CD4-positive, alpha-beta T cell (primary cell): ENCODE measurements at regions not wholly inside any gene's neighbourhood (a gene's known extent, or its start where the extent isn't known, plus 50 kb on each side); places are given as distances from the start of the nearest gene placed in this dataset.

Source experiments
- ATAC-seq: fragments of 200-7000 bp; cut with Tn5 transposase; one replicate; pipeline ENCODE4 v1.10.0; 2022; ENCODE audit warnings: mild to moderate bottlenecking; ENCODE audit not compliant: poor library complexity
- CTCF ChIA-PET: fragments of 350-600 bp; sonication (Branson Sonifier 250); formaldehyde crosslinking; loops from one replicate; lab custom pipeline; 2021; ENCODE audit warnings: antibody characterized with exemption, inconsistent platforms; lab: Charles Lee
- POLR2A ChIA-PET: fragments of 350-600 bp; sonication (Branson Sonifier 250); formaldehyde crosslinking; loops from one replicate; lab custom pipeline; 2021; ENCODE audit warnings: antibody characterized with exemption, inconsistent platforms; lab: Charles Lee
- DNase-seq, 14 experiments: peaks; one replicate each; pipeline ENCODE4 v3.0.0-alpha.2; 2013 to 2020; ENCODE audit warnings: mixed read lengths in 2 of 14
- H3K27ac ChIP-seq, 2 donors: one replicate each; pipeline versions ENCODE4 v1.5.1 to v1.7.0; 2013; ENCODE audit warnings: low read length in 2 of 2, low read depth in 1 of 2, mild to moderate bottlenecking in 1 of 2
- H3K27me3 ChIP-seq, 2 experiments: 1 replicate in 1 of 2; 2 replicates in 1 of 2; pipeline versions ENCODE4 v1.6.1 to v1.7.0; 2013; ENCODE audit warnings: low read length in 2 of 2, control low read depth in 1 of 2, mild to moderate bottlenecking in 1 of 2, moderate library complexity in 1 of 2; ENCODE audit not compliant: insufficient read depth in 2 of 2, control insufficient read depth in 1 of 2
- H3K36me3 ChIP-seq: one replicate; pipeline ENCODE4 v1.6.1; 2013; ENCODE audit warnings: low read length, control low read depth; ENCODE audit not compliant: insufficient read depth
- H3K4me1 ChIP-seq: one replicate; pipeline ENCODE4 v1.6.1; 2013; ENCODE audit warnings: low read length, control low read depth; ENCODE audit not compliant: insufficient read depth
- H3K4me3 ChIP-seq: one replicate; pipeline ENCODE4 v1.5.1; 2013; ENCODE audit warnings: mild to moderate bottlenecking, low read length, moderate library complexity
- H3K9me3 ChIP-seq, 2 experiments: 1 replicate in 1 of 2; 2 replicates in 1 of 2; pipeline versions ENCODE4 v1.6.1 to v1.7.0; 2013; ENCODE audit warnings: low read length in 2 of 2, mild to moderate bottlenecking in 2 of 2, control low read depth in 1 of 2, moderate library complexity in 1 of 2; ENCODE audit not compliant: control insufficient read depth in 1 of 2, insufficient read depth in 1 of 2
- H3K27ac Mint-ChIP-seq: one replicate; pipeline ENCODE4 v1.8.0; 2020; ENCODE audit warnings: mixed read lengths
- H3K27me3 Mint-ChIP-seq: one replicate; pipeline ENCODE4 v1.8.0; 2021; ENCODE audit warnings: mixed read lengths
- H3K36me3 Mint-ChIP-seq: one replicate; pipeline ENCODE4 v1.8.0; 2021; ENCODE audit warnings: low read depth, mixed read lengths
- H3K4me1 Mint-ChIP-seq: one replicate; pipeline ENCODE4 v1.8.0; 2021; ENCODE audit warnings: low read depth, mixed read lengths
- H3K4me3 Mint-ChIP-seq: one replicate; pipeline ENCODE4 v1.8.0; 2020; ENCODE audit warnings: mild to moderate bottlenecking, mixed read lengths
- H3K9me3 Mint-ChIP-seq: one replicate; pipeline ENCODE4 v1.8.0; 2020; ENCODE audit warnings: mixed read lengths
- intact Hi-C, 2 experiments: fragments of 100-400 bp; cut with DNase I in 1 of 2; cut with micrococcal nuclease in 1 of 2; formaldehyde crosslinking; loops; one replicate each; pipeline versions ENCODE4 v1.15.1 to v1.9.0; 2023 to 2025; cut with DNase I, micrococcal nuclease
- TF ChIP-seq, protein P1 (sequence below): fragments of 200-600 bp; IDR thresholded peaks from one replicate; pipeline ENCODE4 v1.8.0; 2022; ENCODE audit warnings: antibody characterized with exemption, mild to moderate bottlenecking

DNA sequence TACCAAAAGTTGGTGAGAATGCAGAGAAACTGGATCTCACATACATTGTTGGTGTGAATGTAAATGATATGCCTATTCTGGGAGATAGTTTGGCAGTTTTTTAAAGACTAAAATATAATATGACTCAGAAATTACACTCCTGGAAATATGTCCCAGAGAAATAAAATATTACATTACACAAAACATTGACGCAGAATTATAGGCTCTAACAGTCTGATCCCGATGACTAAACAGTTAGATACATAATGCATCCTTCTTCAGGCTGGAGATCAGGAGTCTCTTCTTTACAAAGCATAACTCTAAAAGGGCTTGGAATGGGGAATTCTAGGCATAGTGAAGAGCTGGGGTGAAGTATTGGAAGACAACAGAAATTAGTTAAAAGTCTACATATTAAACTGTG lies 586.2 kb upstream of the NECTIN3 start:
- TF ChIP-seq, protein P1, sequence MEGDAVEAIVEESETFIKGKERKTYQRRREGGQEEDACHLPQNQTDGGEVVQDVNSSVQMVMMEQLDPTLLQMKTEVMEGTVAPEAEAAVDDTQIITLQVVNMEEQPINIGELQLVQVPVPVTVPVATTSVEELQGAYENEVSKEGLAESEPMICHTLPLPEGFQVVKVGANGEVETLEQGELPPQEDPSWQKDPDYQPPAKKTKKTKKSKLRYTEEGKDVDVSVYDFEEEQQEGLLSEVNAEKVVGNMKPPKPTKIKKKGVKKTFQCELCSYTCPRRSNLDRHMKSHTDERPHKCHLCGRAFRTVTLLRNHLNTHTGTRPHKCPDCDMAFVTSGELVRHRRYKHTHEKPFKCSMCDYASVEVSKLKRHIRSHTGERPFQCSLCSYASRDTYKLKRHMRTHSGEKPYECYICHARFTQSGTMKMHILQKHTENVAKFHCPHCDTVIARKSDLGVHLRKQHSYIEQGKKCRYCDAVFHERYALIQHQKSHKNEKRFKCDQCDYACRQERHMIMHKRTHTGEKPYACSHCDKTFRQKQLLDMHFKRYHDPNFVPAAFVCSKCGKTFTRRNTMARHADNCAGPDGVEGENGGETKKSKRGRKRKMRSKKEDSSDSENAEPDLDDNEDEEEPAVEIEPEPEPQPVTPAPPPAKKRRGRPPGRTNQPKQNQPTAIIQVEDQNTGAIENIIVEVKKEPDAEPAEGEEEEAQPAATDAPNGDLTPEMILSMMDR: no peak
- ChIA-PET POLR2A (no interaction called here), CTCF (no interaction called here)
- H3K36me3 Mint-ChIP-seq: no peaks in the 10 kb centered on the region
- Histone ChIP-seq H3K27me3 (no peaks in the 10 kb centered on the region), H3K4me3 (no peak overlapping the region), H3K27ac (no peak overlapping the region), H3K9me3 (peaks cover 0 to 31% of the 10 kb centered on the region in 2 experiments), H3K4me1 (no peaks in the 10 kb centered on the region), H3K36me3 (no peaks in the 10 kb centered on the region)
- intact Hi-C loops: no loop called here
- no peak for ATAC-seq
- peaks cover 18% of the 10 kb centered on the region for H3K9me3 Mint-ChIP-seq
- H3K27ac Mint-ChIP-seq: no peak overlapping the region
- peaks cover 9% of the 10 kb centered on the region for H3K27me3 Mint-ChIP-seq
- no peak for DNase-seq
- H3K4me1 Mint-ChIP-seq: no peaks in the 10 kb centered on the region
- H3K4me3 Mint-ChIP-seq: no peak overlapping the region

DNA sequence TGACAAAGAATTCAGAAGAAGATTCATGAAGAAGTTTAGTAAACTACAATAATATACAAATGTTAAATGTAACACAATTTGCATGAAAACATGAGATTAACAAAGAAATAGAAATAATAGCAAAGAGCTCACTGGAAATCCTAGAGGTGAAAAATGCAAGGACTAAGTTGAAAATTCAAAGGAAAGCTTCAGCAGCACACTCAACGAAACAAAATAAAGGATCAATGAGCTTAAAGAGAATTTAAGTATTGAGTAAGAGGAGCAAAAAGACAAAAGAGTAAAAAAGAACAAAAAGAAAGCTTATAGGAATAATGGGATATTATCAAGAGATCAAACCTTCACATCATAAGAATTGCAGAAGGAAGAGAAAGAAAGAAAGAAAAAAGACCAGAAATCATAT lies 583.8 kb upstream of the NECTIN3 start:
- peaks cover 14% of the 10 kb centered on the region for H3K9me3 Mint-ChIP-seq
- DNase-seq (no peak), ATAC-seq (no peak)
- no peaks in the 10 kb centered on the region for H3K36me3 Mint-ChIP-seq
- H3K4me1 Mint-ChIP-seq: no peaks in the 10 kb centered on the region
- H3K27me3 ChIP-seq: no peaks in the 10 kb centered on the region
- TF ChIP-seq, protein P1: no peak
- no peak overlapping the region for H3K4me3 ChIP-seq
- intact Hi-C loops: no loop called here
- no peak overlapping the region for H3K4me3 Mint-ChIP-seq
- H3K27ac ChIP-seq: no peak overlapping the region
- H3K9me3 ChIP-seq: peaks cover 0 to 27% of the 10 kb centered on the region in 2 experiments
- no peaks in the 10 kb centered on the region for H3K4me1 ChIP-seq
- ChIA-PET POLR2A (no interaction called here), CTCF (no interaction called here)
- H3K36me3 ChIP-seq: no peaks in the 10 kb centered on the region
- no peak overlapping the region for H3K27ac Mint-ChIP-seq
- H3K27me3 Mint-ChIP-seq: peaks cover 10% of the 10 kb centered on the region

DNA sequence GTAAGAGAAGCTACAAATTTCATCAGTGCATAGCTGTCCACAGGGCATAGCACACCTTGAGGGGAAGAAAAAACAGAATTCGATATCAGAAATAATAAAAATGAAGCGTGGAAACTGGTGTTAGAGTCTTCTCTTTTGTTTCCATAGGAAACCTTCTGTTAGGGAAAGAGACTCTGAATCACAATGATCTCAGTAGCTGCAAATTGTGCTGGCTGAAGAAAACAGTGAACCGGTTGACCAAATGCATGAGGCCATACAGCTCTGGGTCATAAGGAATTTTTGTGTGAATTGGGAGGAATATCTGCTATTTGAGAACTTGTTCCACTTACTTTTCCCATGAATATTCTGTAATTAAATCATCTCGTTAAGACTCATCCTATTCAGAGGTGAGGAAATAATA lies 580.2 kb upstream of the NECTIN3 start:
- DNase-seq: no peak
- Mint-ChIP-seq H3K27ac (no peak overlapping the region), H3K36me3 (no peaks in the 10 kb centered on the region), H3K4me3 (no peak overlapping the region), H3K27me3 (peaks cover 13% of the 10 kb centered on the region), H3K9me3 (peaks cover 9% of the 10 kb centered on the region), H3K4me1 (no peaks in the 10 kb centered on the region)
- TF ChIP-seq, protein P1: no peak
- Histone ChIP-seq H3K4me3 (no peak overlapping the region), H3K4me1 (no peaks in the 10 kb centered on the region), H3K27me3 (no peaks in the 10 kb centered on the region), H3K36me3 (no peaks in the 10 kb centered on the region), H3K9me3 (peaks cover 0 to 21% of the 10 kb centered on the region in 2 experiments), H3K27ac (no peak overlapping the region)
- CTCF ChIA-PET: no interaction called here
- POLR2A ChIA-PET: no interaction called here
- ATAC-seq: no peak
- intact Hi-C loops: no loop called here
